H1 (cell line): ENCODE measurements at regions not wholly inside any gene's neighbourhood (a gene's known extent, or its start where the extent isn't known, plus 50 kb on each side); places are given as distances from the start of the nearest gene placed in this dataset.
"Not testable (repeated sequence)": the region's sequence is repeated elsewhere in the genome, so short reads cannot be mapped to it uniquely, and the experiment has no call there.

Experiments
- CTCF ChIA-PET: fragments of 300-600 bp; sonication (Branson Sonifier 250); formaldehyde crosslinking; loops from one replicate; lab custom pipeline; 2021; ENCODE audit not compliant: partially characterized antibody; lab: Charles Lee
- POLR2A ChIA-PET: fragments of 300-600 bp; sonication (Branson Sonifier 250); formaldehyde crosslinking; loops from one replicate; lab custom pipeline; 2021; ENCODE audit warnings: inconsistent platforms; ENCODE audit not compliant: partially characterized antibody; lab: Charles Lee
- DNase-seq, 2 experiments: peaks; one replicate each; pipeline versions ENCODE4 v3.0.0 to v3.0.0-alpha.2; 2010 to 2022; ENCODE audit warnings: low spot score in 2 of 2, low read depth in 1 of 2, mixed read lengths in 1 of 2
- FAIRE-seq: peaks from 2 replicates; lab custom pipeline; 2011; peaks lifted over from hg19 to GRCh38; lab: Jason Lieb, UNC
- H2AFZ ChIP-seq: 2 replicates; pipeline ENCODE4 v1.8.1; 2012; ENCODE audit warnings: low read length, inconsistent platforms
- H2AK5ac ChIP-seq: 2 replicates; pipeline ENCODE4 v1.6.1; 2013; ENCODE audit warnings: low read depth, low read length
- H2BK120ac ChIP-seq: replicated peaks from 2 replicates; pipeline ENCODE3; 2013; ENCODE audit warnings: low read depth, low read length, inconsistent platforms
- H2BK12ac ChIP-seq: 2 replicates; pipeline ENCODE4 v1.6.1; 2013; ENCODE audit warnings: low read depth, low read length
- H2BK15ac ChIP-seq: 2 replicates; pipeline ENCODE4 v1.6.1; 2013; ENCODE audit warnings: low read length
- H2BK20ac ChIP-seq: 2 replicates; pipeline ENCODE4 v1.6.1; 2013; ENCODE audit warnings: low read length
- H2BK5ac ChIP-seq: 2 replicates; pipeline ENCODE4 v1.6.1; 2013; ENCODE audit warnings: low read depth, low read length
- H3K14ac ChIP-seq: 2 replicates; pipeline ENCODE4 v1.6.1; 2013; ENCODE audit warnings: inconsistent platforms; ENCODE audit not compliant: insufficient read length
- H3K18ac ChIP-seq: 2 replicates; pipeline ENCODE4 v1.6.1; 2013; ENCODE audit warnings: low read length; ENCODE audit errors: extremely low read depth
- H3K23ac ChIP-seq: 2 replicates; pipeline ENCODE4 v1.6.1; 2013; ENCODE audit warnings: inconsistent platforms; ENCODE audit not compliant: insufficient read length
- H3K23me2 ChIP-seq: 2 replicates; pipeline ENCODE4 v1.6.1; 2013; ENCODE audit warnings: low read depth, low read length
- H3K27ac ChIP-seq: 2 replicates; pipeline ENCODE4 v1.6.1; 2011; ENCODE audit warnings: low read depth, low read length, inconsistent platforms
- H3K27me3 ChIP-seq, 4 experiments: replicated peaks in 1 of 4; 1 replicate in 1 of 4; 2 replicates in 3 of 4; pipeline versions ENCODE4 v1.6.1 to v1.8.1; 2011 to 2013; ENCODE audit warnings: low read length in 3 of 4, mild to moderate bottlenecking in 3 of 4, inconsistent platforms in 2 of 4, mixed read lengths in 2 of 4, moderate library complexity in 1 of 4; ENCODE audit not compliant: control insufficient read depth in 3 of 4, insufficient read depth in 3 of 4; ENCODE audit errors: extremely low read depth in 1 of 4
- H3K36me3 ChIP-seq, 4 experiments: 2 replicates each; pipeline versions ENCODE4 v1.6.1 to v1.8.1; 2011 to 2013; ENCODE audit warnings: mild to moderate bottlenecking in 4 of 4, low read length in 3 of 4, moderate library complexity in 2 of 4, control low read depth in 1 of 4, inconsistent platforms in 1 of 4; ENCODE audit not compliant: insufficient read depth in 4 of 4, control insufficient read depth in 2 of 4
- H3K4ac ChIP-seq: replicated peaks from 2 replicates; pipeline ENCODE3; 2013; ENCODE audit warnings: low read length, low read depth, mixed read lengths, inconsistent platforms; ENCODE audit not compliant: insufficient read length
- H3K4me1 ChIP-seq, 4 experiments: replicated peaks in 1 of 4; 1 replicate in 1 of 4; 2 replicates in 3 of 4; pipeline versions ENCODE4 v1.6.1 to v1.8.1; 2011 to 2013; ENCODE audit warnings: low read length in 3 of 4, inconsistent platforms in 2 of 4, mixed read lengths in 1 of 4; ENCODE audit not compliant: insufficient read depth in 4 of 4, control insufficient read depth in 3 of 4
- H3K4me2 ChIP-seq, 2 experiments: 2 replicates each; pipeline versions ENCODE4 v1.6.1 to v1.8.1; 2011 to 2013; ENCODE audit warnings: low read depth in 2 of 2, low read length in 2 of 2, control low read depth in 1 of 2, inconsistent platforms in 1 of 2, mild to moderate bottlenecking in 1 of 2; ENCODE audit not compliant: insufficient read depth in 1 of 2
- H3K4me3 ChIP-seq, 4 experiments: fragments of 200-600, 300-600 bp in 1 of 4; sonication (generic), shearing (Covaris generic), sonication (Bioruptor Twin) in 1 of 4; 2 replicates each; pipeline versions ENCODE4 v1.5.1 to v1.8.1; 2011 to 2016; ENCODE audit warnings: low read length in 4 of 4, low read depth in 3 of 4, control low read depth in 2 of 4, inconsistent platforms in 2 of 4, mild to moderate bottlenecking in 2 of 4, mixed read lengths in 1 of 4, moderate library complexity in 1 of 4; ENCODE audit not compliant: insufficient read depth in 2 of 4; ENCODE audit errors: extremely low read depth in 1 of 4
- H3K56ac ChIP-seq: replicated peaks from 2 replicates; pipeline ENCODE3; 2013; ENCODE audit warnings: low read depth, mild to moderate bottlenecking, mixed read lengths, low read length, inconsistent platforms; ENCODE audit not compliant: insufficient read length
- H3K79me1 ChIP-seq: 2 replicates; pipeline ENCODE4 v1.6.1; 2013; ENCODE audit warnings: low read depth, low read length, control low read depth
- H3K79me2 ChIP-seq, 2 experiments: 2 replicates each; pipeline versions ENCODE4 v1.6.1 to v1.8.1; 2012 to 2013; ENCODE audit warnings: low read length in 2 of 2, mild to moderate bottlenecking in 2 of 2, inconsistent platforms in 1 of 2; ENCODE audit not compliant: insufficient read depth in 2 of 2, control insufficient read depth in 1 of 2
- H3K9ac ChIP-seq, 4 experiments: replicated peaks in 1 of 4; 1 replicate in 1 of 4; 2 replicates in 3 of 4; pipeline versions ENCODE4 v1.6.1 to v1.8.1; 2011 to 2013; ENCODE audit warnings: low read depth in 3 of 4, low read length in 3 of 4, control low read depth in 2 of 4, mild to moderate bottlenecking in 2 of 4, moderate library complexity in 2 of 4, inconsistent platforms in 1 of 4; ENCODE audit errors: extremely low read depth in 1 of 4
- H3K9me3 ChIP-seq, 2 experiments: 2 replicates each; pipeline versions ENCODE4 v1.6.1 to v1.8.1; 2012 to 2013; ENCODE audit warnings: mild to moderate bottlenecking in 2 of 2, moderate library complexity in 2 of 2, control low read depth in 1 of 2, inconsistent platforms in 1 of 2, low read depth in 1 of 2, low read length in 1 of 2, mixed read lengths in 1 of 2; ENCODE audit not compliant: insufficient read depth in 2 of 2
- H4K20me1 ChIP-seq, 2 experiments: replicated peaks in 1 of 2; 2 replicates each; pipeline versions ENCODE3 to v1.8.1; 2011 to 2013; ENCODE audit warnings: inconsistent platforms in 2 of 2, low read length in 2 of 2, mild to moderate bottlenecking in 1 of 2; ENCODE audit not compliant: insufficient read depth in 2 of 2, control insufficient read depth in 1 of 2
- H4K5ac ChIP-seq: 2 replicates; pipeline ENCODE4 v1.6.1; 2013; ENCODE audit warnings: low read length, low read depth, mixed read lengths, inconsistent platforms; ENCODE audit not compliant: insufficient read length
- H4K8ac ChIP-seq: 2 replicates; pipeline ENCODE4 v1.8.0; 2013; ENCODE audit warnings: mild to moderate bottlenecking, moderate library complexity, low read length, inconsistent platforms; ENCODE audit not compliant: insufficient read depth; ENCODE audit errors: extremely low read depth
- H4K91ac ChIP-seq: replicated peaks from 2 replicates; pipeline ENCODE3; 2013; ENCODE audit warnings: low read length, mixed read lengths, inconsistent platforms; ENCODE audit not compliant: insufficient read length
- WGBS, 2 experiments: shearing (Covaris generic) in 1 of 2; methylation state at CpG; one replicate each; pipeline versions ENCODE4 v1.1.6 to v1.1.7; 2013 to 2015; ENCODE audit warnings: low lambda C conversion rate in 2 of 2, mixed read lengths in 2 of 2, inconsistent platforms in 1 of 2, low coverage in 1 of 2, missing lambda C conversion rate in 1 of 2; ENCODE audit not compliant: insufficient replicate concordance in 2 of 2, insufficient coverage in 1 of 2, insufficient read length in 1 of 2; ENCODE audit errors: extremely low coverage in 1 of 2, missing lambda C conversion rate in 1 of 2; 5-methylcytosine and 5-hydroxymethylcytosine counted together

- H4K91ac ChIP-seq, H3K79me2 ChIP-seq, H2BK120ac ChIP-seq, H3K18ac ChIP-seq, H3K4me2 ChIP-seq, H3K27me3 ChIP-seq, H3K4me1 ChIP-seq, H3K23me2 ChIP-seq, CTCF ChIA-PET, FAIRE-seq, H3K4ac ChIP-seq, H2BK12ac ChIP-seq, H3K9ac ChIP-seq, H3K79me1 ChIP-seq, H2AFZ ChIP-seq, POLR2A ChIA-PET, H2BK5ac ChIP-seq, DNase-seq, H2BK15ac ChIP-seq, H2AK5ac ChIP-seq, H3K9me3 ChIP-seq, H4K8ac ChIP-seq, H3K56ac ChIP-seq, H3K4me3 ChIP-seq, H3K14ac ChIP-seq, H3K36me3 ChIP-seq, H2BK20ac ChIP-seq, H3K27ac ChIP-seq, H4K20me1 ChIP-seq, H4K5ac ChIP-seq, H3K23ac ChIP-seq: not testable (repeated sequence)
- no CpG with 5 or more reads among the region's 1 CpG for WGBS, 2 experiments
Observed at GRCh38 chr7:76914361-76914760, 117.8 kb downstream of the SPDYE17 start.

GRCh38 chr7:76912011-76912814 is 119.9 kb downstream of the SPDYE17 start:
- H3K14ac ChIP-seq, H3K23ac ChIP-seq, H3K18ac ChIP-seq, H3K4ac ChIP-seq, H4K91ac ChIP-seq, DNase-seq, POLR2A ChIA-PET, H3K27ac ChIP-seq, H3K9ac ChIP-seq, H3K36me3 ChIP-seq, H3K4me3 ChIP-seq, H3K79me2 ChIP-seq, H3K9me3 ChIP-seq, H3K79me1 ChIP-seq, H3K23me2 ChIP-seq, H3K4me1 ChIP-seq, H3K56ac ChIP-seq, H3K27me3 ChIP-seq, H2BK20ac ChIP-seq, H4K20me1 ChIP-seq, H2BK120ac ChIP-seq, H4K8ac ChIP-seq, H2AFZ ChIP-seq, H2BK12ac ChIP-seq, H2BK15ac ChIP-seq, H2BK5ac ChIP-seq, H4K5ac ChIP-seq, H2AK5ac ChIP-seq, H3K4me2 ChIP-seq: not testable (repeated sequence)
- FAIRE-seq = peak; percentile 74
- WGBS, 2 experiments = 82% methylated on average over 4 of the region's 4 CpGs; no CpG with 5 or more reads in 1 of the 2 experiments
- CTCF ChIA-PET = interaction anchor here (0.7 kb wide), 1 partner anchor 48 kb away, joined by 3 read pairs; no protein-coding TSS in a partner anchor
